Erythroblast (primary cell): ENCODE measurements at regions not wholly inside any gene's neighbourhood (a gene's known extent, or its start where the extent isn't known, plus 50 kb on each side); places are given as distances from the start of the nearest gene placed in this dataset.
"Not testable (repeated sequence)": the region's sequence is repeated elsewhere in the genome, so short reads cannot be mapped to it uniquely, and the experiment has no call there.

Experiments
- DNase-seq, 2 experiments: peaks; one replicate each; lab custom pipeline; 2025; lab: John Stamatoyannopoulos, UW
- GATA1 ChIP-seq: IDR thresholded peaks from 2 replicates; pipeline ENCODE4 v1.6.1; 2011; ENCODE audit warnings: low read depth, mild to moderate bottlenecking, control low read depth, low read length, moderate library complexity
- POLR2A ChIP-seq: IDR thresholded peaks from 2 replicates; pipeline ENCODE4 v1.6.1; 2011; ENCODE audit warnings: mild to moderate bottlenecking, low read length

- no peak for TF ChIP-seq POLR2A
- TF ChIP-seq GATA1 = no peak
- no peak for DNase-seq
These were observed 953.2 kb downstream of the SORCS3 start for GRCh38 chr10:105594296-105594695.

GRCh38 chr10:105592468-105592867 lies 951.4 kb downstream of the SORCS3 start:
- no peak for DNase-seq
- TF ChIP-seq GATA1 (no peak), POLR2A (no peak)

- TF ChIP-seq GATA1 (no peak), POLR2A (no peak)
- DNase-seq = no peak
These were observed 945.5 kb downstream of the SORCS3 start for GRCh38 chr10:105586451-105587098.

GRCh38 chr10:105585753-105586152 lies 944.7 kb downstream of the SORCS3 start:
- DNase-seq = no peak
- TF ChIP-seq POLR2A = no peak
- no peak for TF ChIP-seq GATA1

- no peak for DNase-seq
- no peak for TF ChIP-seq POLR2A
- no peak for TF ChIP-seq GATA1
These were observed 944.1 kb downstream of the SORCS3 start for GRCh38 chr10:105585171-105585570.

GRCh38 chr10:105579112-105579511 lies 938.0 kb downstream of the SORCS3 start:
- TF ChIP-seq POLR2A = no peak
- TF ChIP-seq GATA1 = no peak
- no peak for DNase-seq

- TF ChIP-seq POLR2A (no peak), GATA1 (no peak)
- no peak for DNase-seq
These were observed 936.9 kb downstream of the SORCS3 start for GRCh38 chr10:105577865-105578607.

- no peak for DNase-seq
- TF ChIP-seq GATA1 (no peak), POLR2A (no peak)
These were observed 918.4 kb downstream of the SORCS3 start for GRCh38 chr10:105559333-105560097.

- not testable (repeated sequence) for DNase-seq
These were observed 909.4 kb downstream of the SORCS3 start for GRCh38 chr10:105550453-105550852.

GRCh38 chr10:105549731-105550130 lies 908.6 kb downstream of the SORCS3 start:
- TF ChIP-seq GATA1 (no peak), POLR2A (no peak)
- no peak for DNase-seq

- no peak for TF ChIP-seq POLR2A
- TF ChIP-seq GATA1 = no peak
These were observed 904.0 kb downstream of the SORCS3 start for GRCh38 chr10:105545101-105545500.

GRCh38 chr10:105540381-105540780 lies 899.3 kb downstream of the SORCS3 start:
- DNase-seq = no peak
- TF ChIP-seq POLR2A = no peak
- TF ChIP-seq GATA1 = no peak

More at GRCh38 chr10:105545101-105545500, 904.0 kb downstream of the SORCS3 start:
- DNase-seq = no peak

GRCh38 chr10:105538874-105539273 lies 897.8 kb downstream of the SORCS3 start:
- no peak for DNase-seq
- no peak for TF ChIP-seq GATA1
- TF ChIP-seq POLR2A = no peak

- TF ChIP-seq POLR2A (no peak), GATA1 (no peak)
- no peak for DNase-seq
These were observed 894.4 kb downstream of the SORCS3 start for GRCh38 chr10:105535478-105535877.
